NK-92 treated with Interleukin-12 subunit alpha and Interleukin-12 subunit beta, amount 100 ng/mL, for 24 hours (cell line): ENCODE measurements at regions not wholly inside any gene's neighbourhood (a gene's known extent, or its start where the extent isn't known, plus 50 kb on each side); places are given as distances from the start of the nearest gene placed in this dataset.

Experiments
- DNase-seq: peaks from one replicate; lab custom pipeline; 2025; lab: John Stamatoyannopoulos, UW

GRCh38 chr2:188065386-188065785, 226.3 kb upstream of the GULP1 start:
- no peak for DNase-seq

GRCh38 chr2:188068093-188068492, 223.6 kb upstream of the GULP1 start:
- DNase-seq = no peak

GRCh38 chr2:188076149-188077056, 215.3 kb upstream of the GULP1 start:
- no peak for DNase-seq

- DNase-seq = no peak
These were observed 213.9 kb upstream of the GULP1 start for GRCh38 chr2:188077757-188078156.

- no peak for DNase-seq
These were observed 213.1 kb upstream of the GULP1 start for GRCh38 chr2:188078534-188078933.

GRCh38 chr2:188079196-188079595, 212.5 kb upstream of the GULP1 start:
- DNase-seq = no peak

- DNase-seq = no peak
These were observed 206.3 kb upstream of the GULP1 start for GRCh38 chr2:188085421-188085820.

GRCh38 chr2:188089901-188090300, 201.8 kb upstream of the GULP1 start:
- DNase-seq = no peak

- no peak for DNase-seq
These were observed 200.5 kb upstream of the GULP1 start for GRCh38 chr2:188091220-188091619.

- DNase-seq = no peak
These were observed 198.9 kb upstream of the GULP1 start for GRCh38 chr2:188092734-188093133.

GRCh38 chr2:188096910-188097309, 194.8 kb upstream of the GULP1 start:
- DNase-seq = no peak

- DNase-seq = no peak
These were observed 188.8 kb upstream of the GULP1 start for GRCh38 chr2:188102881-188103280.

GRCh38 chr2:188114014-188114413, 177.7 kb upstream of the GULP1 start:
- no peak for DNase-seq

GRCh38 chr2:188117706-188118105, 174.0 kb upstream of the GULP1 start:
- DNase-seq = no peak

GRCh38 chr2:188118431-188118830, 173.2 kb upstream of the GULP1 start:
- no peak for DNase-seq

- DNase-seq = no peak
These were observed 172.4 kb upstream of the GULP1 start for GRCh38 chr2:188119112-188119838.

GRCh38 chr2:188122985-188123384, 168.7 kb upstream of the GULP1 start:
- no peak for DNase-seq

- no peak for DNase-seq
These were observed 162.0 kb upstream of the GULP1 start for GRCh38 chr2:188129677-188130076.

- no peak for DNase-seq
These were observed 161.4 kb upstream of the GULP1 start for GRCh38 chr2:188130317-188130716.

GRCh38 chr2:188131281-188131680, 160.4 kb upstream of the GULP1 start:
- no peak for DNase-seq

GRCh38 chr2:188132385-188132784, 159.3 kb upstream of the GULP1 start:
- DNase-seq = no peak

GRCh38 chr2:188134241-188134640, 157.4 kb upstream of the GULP1 start:
- no peak for DNase-seq

- DNase-seq = no peak
These were observed 153.4 kb upstream of the GULP1 start for GRCh38 chr2:188138313-188138712.
